Uterus (tissue), 2 donors: ENCODE measurements at regions not wholly inside any gene's neighbourhood (a gene's known extent, or its start where the extent isn't known, plus 50 kb on each side); places are given as distances from the start of the nearest gene placed in this dataset.

Experiments
- CTCF ChIP-seq, 4 experiments: fragments of 200-600 bp in 2 of 4; fragments of 450-650 bp in 2 of 4; sonication (generic) in 2 of 4; IDR thresholded peaks; one replicate each; pipeline ENCODE4 v1.5.1; 2016 to 2019; ENCODE audit warnings: antibody characterized with exemption in 4 of 4, mild to moderate bottlenecking in 2 of 4, moderate library complexity in 1 of 4
- POLR2A ChIP-seq, 2 donors: fragments of 450-650 bp; IDR thresholded peaks; one replicate each; pipeline ENCODE4 v1.6.1; 2016; ENCODE audit warnings: antibody characterized with exemption in 2 of 2, mild to moderate bottlenecking in 1 of 2, moderate library complexity in 1 of 2

GRCh38 chr12:107957459-107957858 is 171.6 kb upstream of the WSCD2 start:
- TF ChIP-seq CTCF (IDR thresholded peaks at IDR 0.05) (no peak), POLR2A (IDR thresholded peaks at IDR 0.05) (no peak)
